WI38 (cell line): ENCODE measurements at regions not wholly inside any gene's neighbourhood (a gene's known extent, or its start where the extent isn't known, plus 50 kb on each side); places are given as distances from the start of the nearest gene placed in this dataset.

Source experiments
- H3K4me3 ChIP-seq: 2 replicates; pipeline ENCODE4 v1.5.1; 2011; ENCODE audit warnings: low read depth, mild to moderate bottlenecking, control low read depth, low read length
- CTCF ChIP-seq: IDR thresholded peaks from 2 replicates; pipeline ENCODE4 v1.5.1; 2012; ENCODE audit warnings: low read depth, mild to moderate bottlenecking, control low read depth, low read length

GRCh38 chr4:106679063-106679462 is 310.5 kb upstream of the GIMD1 start:
- TF ChIP-seq CTCF = no peak
- H3K4me3 ChIP-seq = no peak overlapping the region

GRCh38 chr4:106677213-106677612 is 308.6 kb upstream of the GIMD1 start:
- TF ChIP-seq CTCF = no peak

GRCh38 chr4:106676173-106676921 is 307.8 kb upstream of the GIMD1 start:
- TF ChIP-seq CTCF = no peak
- no peak overlapping the region for H3K4me3 ChIP-seq

More at GRCh38 chr4:106677213-106677612, 308.6 kb upstream of the GIMD1 start:
- no peak overlapping the region for H3K4me3 ChIP-seq

- TF ChIP-seq CTCF = no peak
- H3K4me3 ChIP-seq = no peak overlapping the region
These were observed 303.1 kb upstream of the GIMD1 start for GRCh38 chr4:106671716-106672115.

- TF ChIP-seq CTCF = no peak
These were observed 302.4 kb upstream of the GIMD1 start for GRCh38 chr4:106670976-106671375.

GRCh38 chr4:106659371-106659770 is 290.8 kb upstream of the GIMD1 start:
- TF ChIP-seq CTCF = no peak
- H3K4me3 ChIP-seq = no peak overlapping the region

More at GRCh38 chr4:106670976-106671375, 302.4 kb upstream of the GIMD1 start:
- no peak overlapping the region for H3K4me3 ChIP-seq

- no peak overlapping the region for H3K4me3 ChIP-seq
- no peak for TF ChIP-seq CTCF
These were observed 283.5 kb upstream of the GIMD1 start for GRCh38 chr4:106652095-106652494.
